ENCODE measurements at regions not wholly inside any gene's neighbourhood (a gene's known extent, or its start where the extent isn't known, plus 50 kb on each side); places are given as distances from the start of the nearest gene placed in this dataset.
A peak's percentile ranks its signal among the peaks of the same experiment; 100 is the strongest.

GRCh38 chr10:10489805-10490571, 527.7 kb upstream of the CELF2 start:
- DNase-seq = no peak

GRCh38 chr10:10490581-10490980, 527.1 kb upstream of the CELF2 start:
- no peak for DNase-seq

GRCh38 chr10:10492420-10492819, 525.3 kb upstream of the CELF2 start:
- DNase-seq = no peak

GRCh38 chr10:10493833-10494232, 523.8 kb upstream of the CELF2 start:
- no peak for DNase-seq

- no peak for DNase-seq
Measured at GRCh38 chr10:10497245-10497644, 520.4 kb upstream of the CELF2 start.

- DNase-seq = no peak
Measured at GRCh38 chr10:10498781-10499180, 518.9 kb upstream of the CELF2 start.

GRCh38 chr10:10499839-10500238, 517.8 kb upstream of the CELF2 start:
- DNase-seq = no peak

- no peak for DNase-seq
Measured at GRCh38 chr10:10500937-10501336, 516.7 kb upstream of the CELF2 start.

- DNase-seq = no peak
Measured at GRCh38 chr10:10503772-10504171, 513.9 kb upstream of the CELF2 start.

GRCh38 chr10:10508211-10508610, 509.5 kb upstream of the CELF2 start:
- DNase-seq = peak; percentile 72

- DNase-seq = no peak
Measured at GRCh38 chr10:10510179-10510578, 507.5 kb upstream of the CELF2 start.

GRCh38 chr10:10513067-10513466, 504.6 kb upstream of the CELF2 start:
- no peak for DNase-seq

- DNase-seq = no peak
Measured at GRCh38 chr10:10513898-10514297, 503.8 kb upstream of the CELF2 start.

GRCh38 chr10:10514797-10515196, 502.9 kb upstream of the CELF2 start:
- no peak for DNase-seq

GRCh38 chr10:10515479-10516204, 502.0 kb upstream of the CELF2 start:
- no peak for DNase-seq

GRCh38 chr10:10516346-10517130, 501.1 kb upstream of the CELF2 start:
- DNase-seq = no peak

- DNase-seq = no peak
Measured at GRCh38 chr10:10517866-10518265, 499.8 kb upstream of the CELF2 start.

GRCh38 chr10:10519674-10520073, 498.0 kb upstream of the CELF2 start:
- DNase-seq = no peak

- no peak for DNase-seq
Measured at GRCh38 chr10:10520491-10521385, 496.9 kb upstream of the CELF2 start.

- no peak for DNase-seq
Measured at GRCh38 chr10:10526846-10527245, 490.8 kb upstream of the CELF2 start.

- no peak for DNase-seq
Measured at GRCh38 chr10:10527861-10528562, 489.7 kb upstream of the CELF2 start.

- DNase-seq = no peak
Measured at GRCh38 chr10:10528563-10528910, 489.1 kb upstream of the CELF2 start.
